ENCODE measurements at regions not wholly inside any gene's neighbourhood (a gene's known extent, or its start where the extent isn't known, plus 50 kb on each side); places are given as distances from the start of the nearest gene placed in this dataset.

DNA sequence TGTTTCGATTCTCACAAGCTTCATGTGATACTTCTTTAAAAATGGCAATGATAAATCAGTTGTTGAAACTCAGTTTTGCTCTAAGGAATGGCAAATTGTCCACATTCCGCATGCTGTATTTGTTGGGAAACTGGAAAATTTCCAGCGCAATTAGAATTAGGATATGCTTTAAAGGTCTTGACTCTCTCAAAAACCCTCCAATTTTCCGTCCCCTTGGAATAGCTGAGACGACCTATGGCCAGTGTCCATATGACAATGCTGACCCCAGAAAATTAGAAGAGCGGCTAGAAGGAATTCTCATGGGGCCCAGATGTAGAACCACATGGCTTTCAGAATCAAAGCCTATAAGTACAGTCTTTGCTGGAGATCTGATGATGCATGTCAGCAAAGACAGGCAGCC lies 170.8 kb downstream of the TMEM18 start:
- TF ChIP-seq, protein P1, sequence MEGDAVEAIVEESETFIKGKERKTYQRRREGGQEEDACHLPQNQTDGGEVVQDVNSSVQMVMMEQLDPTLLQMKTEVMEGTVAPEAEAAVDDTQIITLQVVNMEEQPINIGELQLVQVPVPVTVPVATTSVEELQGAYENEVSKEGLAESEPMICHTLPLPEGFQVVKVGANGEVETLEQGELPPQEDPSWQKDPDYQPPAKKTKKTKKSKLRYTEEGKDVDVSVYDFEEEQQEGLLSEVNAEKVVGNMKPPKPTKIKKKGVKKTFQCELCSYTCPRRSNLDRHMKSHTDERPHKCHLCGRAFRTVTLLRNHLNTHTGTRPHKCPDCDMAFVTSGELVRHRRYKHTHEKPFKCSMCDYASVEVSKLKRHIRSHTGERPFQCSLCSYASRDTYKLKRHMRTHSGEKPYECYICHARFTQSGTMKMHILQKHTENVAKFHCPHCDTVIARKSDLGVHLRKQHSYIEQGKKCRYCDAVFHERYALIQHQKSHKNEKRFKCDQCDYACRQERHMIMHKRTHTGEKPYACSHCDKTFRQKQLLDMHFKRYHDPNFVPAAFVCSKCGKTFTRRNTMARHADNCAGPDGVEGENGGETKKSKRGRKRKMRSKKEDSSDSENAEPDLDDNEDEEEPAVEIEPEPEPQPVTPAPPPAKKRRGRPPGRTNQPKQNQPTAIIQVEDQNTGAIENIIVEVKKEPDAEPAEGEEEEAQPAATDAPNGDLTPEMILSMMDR (IDR thresholded peaks at IDR 0.05; ENCODE audit: borderline replicate concordance, extremely low read depth, low read length, poor library complexity, severe bottlenecking) = no peak
- TF ChIP-seq EZH2 (IDR thresholded peaks at IDR 0.05; ENCODE audit: borderline replicate concordance, low read depth, low read length, severe bottlenecking) = no peak
